Hippocampal formation (tissue), 2 donors: ENCODE measurements at regions not wholly inside any gene's neighbourhood (a gene's known extent, or its start where the extent isn't known, plus 50 kb on each side); places are given as distances from the start of the nearest gene placed in this dataset.
"Not testable (repeated sequence)": the region's sequence is repeated elsewhere in the genome, so short reads cannot be mapped to it uniquely, and the experiment has no call there.

Source experiments
- DNase-seq, 2 donors: peaks; one replicate each; lab custom pipeline; 2025; lab: John Stamatoyannopoulos, UW

DNA sequence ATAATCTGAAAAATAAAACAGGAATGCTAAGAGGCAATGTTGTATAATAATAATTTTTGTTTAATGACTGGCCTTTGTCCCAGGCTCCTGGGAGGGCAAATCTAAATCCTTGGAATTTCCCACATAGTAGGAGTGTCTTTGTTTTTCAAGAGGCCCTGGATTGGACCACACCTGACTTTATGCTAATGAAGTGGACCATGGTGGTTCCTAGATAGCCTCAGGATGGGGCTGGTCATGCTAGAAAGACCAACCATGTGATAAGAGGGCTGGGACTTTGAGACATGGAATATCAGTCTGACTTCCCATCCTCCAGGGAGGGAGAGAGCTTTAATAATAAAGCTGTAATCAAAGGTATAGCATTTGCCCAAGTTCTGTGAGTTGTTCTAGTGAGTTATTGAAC, 138.2 kb upstream of the RAB4A start:
- no peak for DNase-seq

- no peak for DNase-seq
Measured at GRCh38 chr1:229133151-229133550, 137.8 kb upstream of the RAB4A start.

GRCh38 chr1:229133811-229134210, 137.1 kb upstream of the RAB4A start:
- DNase-seq, result no peak

GRCh38 chr1:229134381-229135217, 136.3 kb upstream of the RAB4A start:
- not testable (repeated sequence) for DNase-seq

DNA sequence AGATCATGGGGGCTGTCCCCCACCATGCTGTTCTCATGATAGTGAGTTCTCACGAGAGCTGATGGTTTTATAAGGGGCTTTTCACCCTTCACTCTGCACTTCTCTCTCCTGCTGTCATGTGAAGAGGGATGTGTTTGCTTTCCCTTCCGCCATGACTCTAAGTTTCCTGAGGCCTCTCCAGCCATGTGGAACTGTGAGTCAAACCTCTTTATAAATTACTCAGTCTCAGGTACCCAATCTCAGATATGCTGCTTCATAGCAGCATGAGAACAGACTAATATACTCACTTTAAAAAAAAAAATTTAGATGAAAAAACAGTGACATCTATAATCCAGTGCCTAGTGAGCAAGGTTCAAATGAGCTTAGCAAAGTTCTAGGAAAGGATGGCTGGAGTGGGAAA, 135.1 kb upstream of the RAB4A start:
- DNase-seq, result no peak

GRCh38 chr1:229136822-229137221, 134.1 kb upstream of the RAB4A start:
- no peak for DNase-seq

GRCh38 chr1:229137271-229137670, 133.6 kb upstream of the RAB4A start:
- no peak for DNase-seq

GRCh38 chr1:229138058-229138457, 132.9 kb upstream of the RAB4A start:
- DNase-seq, result no peak

- no peak for DNase-seq
Measured at GRCh38 chr1:229139331-229140118, 131.4 kb upstream of the RAB4A start.

GRCh38 chr1:229140119-229140396, 130.9 kb upstream of the RAB4A start:
- DNase-seq, result no peak

DNA sequence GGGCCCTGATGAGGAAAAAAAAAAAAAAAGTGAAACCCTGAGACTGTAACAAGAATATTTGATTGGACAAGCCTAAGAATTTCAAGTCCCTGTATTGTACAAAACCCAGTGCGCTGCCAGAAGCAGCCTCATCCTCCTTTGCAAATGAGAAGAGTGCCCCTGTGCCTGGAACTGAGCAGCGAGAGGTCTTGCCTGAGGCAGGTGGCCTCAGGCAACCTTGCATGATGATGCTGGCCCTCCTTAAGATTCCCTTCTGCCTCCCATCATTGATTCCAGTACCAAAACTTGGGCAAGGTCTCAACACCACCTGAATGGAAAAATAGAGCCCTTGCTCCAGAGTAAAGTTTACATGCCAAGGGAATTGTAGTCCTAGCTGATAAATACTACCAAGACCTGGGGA, 129.6 kb upstream of the RAB4A start:
- DNase-seq, result no peak

DNA sequence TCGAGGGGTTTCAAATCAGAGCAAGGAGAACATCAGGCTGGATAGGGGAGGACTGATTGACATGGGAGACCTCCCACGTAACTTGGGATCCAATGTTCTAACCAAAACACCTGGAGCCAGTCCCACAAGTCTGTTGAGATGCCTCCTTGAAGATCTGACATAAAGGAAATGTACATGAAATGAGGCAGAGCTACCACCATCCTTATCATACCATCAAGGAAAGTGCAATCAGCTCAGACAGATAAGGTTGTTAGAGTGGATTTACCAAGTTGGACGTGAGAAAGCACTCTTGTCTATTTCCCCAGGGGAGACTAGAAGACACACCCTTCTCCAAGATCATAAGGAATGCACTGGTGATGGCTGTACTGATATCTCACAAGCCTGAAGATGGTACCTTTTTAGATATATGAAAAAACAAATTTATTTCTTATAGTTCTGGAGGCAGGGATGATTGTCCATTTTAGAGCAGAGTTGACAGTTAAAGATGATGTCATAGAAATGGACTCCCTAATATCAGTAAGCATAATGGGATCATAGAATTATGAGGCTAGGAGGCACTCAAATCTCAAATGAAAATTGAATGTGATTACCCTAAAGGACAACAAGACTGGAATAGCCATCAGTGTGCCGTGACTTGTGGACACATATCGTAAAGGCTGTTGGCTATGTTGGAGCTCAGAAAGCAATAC, 129.1 kb upstream of the RAB4A start:
- no peak for DNase-seq

DNA sequence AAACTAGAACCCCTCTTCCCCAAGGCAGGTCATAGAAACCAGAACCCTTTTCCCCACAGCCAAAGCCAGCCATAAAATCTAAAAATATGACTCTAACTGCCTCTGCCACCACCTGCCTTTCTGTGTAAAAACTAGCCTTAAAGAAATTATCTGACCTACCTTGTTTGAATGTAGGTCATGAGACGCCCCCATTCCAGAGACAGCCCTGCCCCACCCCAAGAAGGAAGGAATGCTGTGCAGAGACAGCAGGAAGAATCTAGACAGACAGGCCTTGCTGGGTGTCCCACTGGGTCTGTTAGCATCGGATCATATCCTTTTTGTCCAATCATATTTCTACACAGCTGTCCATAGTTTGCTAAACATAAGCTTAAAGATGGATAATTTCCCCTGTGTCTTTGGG, 128.4 kb upstream of the RAB4A start:
- DNase-seq, result no peak

- no peak for DNase-seq
Measured at GRCh38 chr1:229146647-229147046, 124.3 kb upstream of the RAB4A start.

DNA sequence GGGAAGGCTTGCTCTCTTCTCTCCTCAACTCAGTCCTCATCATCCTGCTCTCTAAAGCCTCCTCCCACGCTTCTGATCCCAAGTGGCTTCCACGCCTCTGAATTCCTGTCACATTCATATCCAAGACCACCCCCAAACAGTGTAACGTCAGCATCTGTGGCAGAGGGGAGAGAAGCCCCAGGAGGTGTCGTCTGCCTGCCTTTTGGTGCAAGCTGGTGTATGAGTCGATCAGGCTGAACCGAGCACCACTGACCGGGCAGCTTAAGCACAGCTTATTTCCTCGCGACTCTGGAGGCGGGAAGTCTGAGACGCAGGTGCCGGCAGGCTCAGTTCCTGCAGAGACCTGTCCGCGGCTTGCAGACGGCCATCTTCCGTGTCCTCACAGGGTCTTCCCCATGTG, 123.8 kb upstream of the RAB4A start:
- no peak for DNase-seq

- no peak for DNase-seq
Measured at GRCh38 chr1:229148041-229148671, 122.8 kb upstream of the RAB4A start.

DNA sequence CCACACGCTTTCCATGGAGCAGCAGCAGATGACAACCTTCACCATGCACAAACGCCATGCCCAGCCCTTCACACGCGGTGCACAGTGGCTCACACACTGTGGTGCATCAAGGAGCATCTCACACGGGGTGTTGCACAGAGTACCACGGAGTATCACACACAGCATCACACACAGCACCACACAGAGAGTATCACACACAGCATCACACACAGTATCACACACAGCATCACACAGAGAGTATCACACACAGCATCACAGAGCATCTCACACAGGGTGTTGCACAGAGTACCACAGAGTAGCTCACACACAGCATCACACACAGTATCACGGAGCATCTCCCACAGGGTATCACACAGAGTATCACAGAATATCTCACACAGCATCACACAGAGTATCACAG, 122.2 kb upstream of the RAB4A start:
- no peak for DNase-seq

- DNase-seq, result no peak
Measured at GRCh38 chr1:229149435-229149834, 121.5 kb upstream of the RAB4A start.

- DNase-seq, result no peak
Measured at GRCh38 chr1:229150518-229150917, 120.4 kb upstream of the RAB4A start.

DNA sequence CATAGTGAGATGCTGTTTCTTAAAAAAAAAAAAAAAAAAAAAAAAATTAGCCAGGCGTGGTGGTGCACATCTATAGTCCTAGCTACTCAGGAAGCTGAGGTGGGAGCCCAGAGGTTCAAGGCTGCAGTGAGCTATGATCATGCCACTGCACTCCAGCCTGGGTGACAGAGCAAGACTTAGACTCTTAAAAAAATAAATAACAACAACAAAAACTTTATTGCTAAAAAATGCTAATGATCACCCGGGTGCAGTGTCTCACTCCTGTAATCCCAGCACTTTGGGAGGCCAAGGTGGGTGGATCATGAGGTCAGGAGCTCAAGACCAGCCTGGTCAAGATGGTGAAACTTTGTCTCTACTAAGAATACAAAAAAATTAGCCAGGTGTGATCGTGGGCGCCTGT, 119.5 kb upstream of the RAB4A start:
- not testable (repeated sequence) for DNase-seq

DNA sequence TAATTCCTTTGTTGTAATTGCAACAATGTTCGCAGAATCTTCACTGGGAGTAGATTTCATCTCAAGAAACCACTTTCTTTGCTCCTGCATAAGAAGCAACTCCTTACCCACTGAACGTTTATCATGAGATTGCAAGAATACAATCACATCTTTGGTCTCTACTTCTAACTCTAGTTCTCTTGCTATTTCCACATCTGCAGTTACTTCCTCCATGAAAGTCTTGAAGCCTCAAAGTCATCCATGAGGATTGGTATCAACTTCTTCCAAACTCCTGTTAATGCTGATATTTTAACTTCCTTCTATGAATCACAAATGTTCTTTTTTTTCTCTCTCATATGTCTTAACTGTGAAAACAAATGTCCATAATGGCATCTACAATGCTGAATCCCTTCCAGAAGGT, 118.6 kb upstream of the RAB4A start:
- no peak for DNase-seq

- DNase-seq, result no peak
Measured at GRCh38 chr1:229153955-229154548, 116.9 kb upstream of the RAB4A start.
